ENCODE measurements at regions not wholly inside any gene's neighbourhood (a gene's known extent, or its start where the extent isn't known, plus 50 kb on each side); places are given as distances from the start of the nearest gene placed in this dataset.

- TF ChIP-seq POLR2A (IDR thresholded peaks at IDR 0.05; ENCODE audit: low read length), result no peak
- no peak for TF ChIP-seq GATA1 (IDR thresholded peaks at IDR 0.05; ENCODE audit: low read depth, low read length)
Observed at GRCh38 chr6:112967974-112968373, 620.8 kb downstream of the RFPL4B start.
